DMS 273 (cell line): ENCODE measurements at regions not wholly inside any gene's neighbourhood (a gene's known extent, or its start where the extent isn't known, plus 50 kb on each side); places are given as distances from the start of the nearest gene placed in this dataset.
A peak's percentile ranks its signal among the peaks of the same experiment; 100 is the strongest.
"Not testable (repeated sequence)": the region's sequence is repeated elsewhere in the genome, so short reads cannot be mapped to it uniquely, and the experiment has no call there.

Experiments
- DNase-seq: peaks from one replicate; lab custom pipeline; 2025; ENCODE audit not compliant: unreplicated experiment; lab: John Stamatoyannopoulos, UW

- DNase-seq, result no peak
These were observed 496.3 kb upstream of the TNP1 start for GRCh38 chr2:217356142-217356541.

- no peak for DNase-seq
These were observed 493.7 kb upstream of the TNP1 start for GRCh38 chr2:217353591-217353990.

GRCh38 chr2:217351378-217351777, 491.5 kb upstream of the TNP1 start:
- DNase-seq, result no peak

- DNase-seq, result no peak
These were observed 489.4 kb upstream of the TNP1 start for GRCh38 chr2:217349251-217349650.

- not testable (repeated sequence) for DNase-seq
These were observed 487.8 kb upstream of the TNP1 start for GRCh38 chr2:217347630-217348029.

GRCh38 chr2:217346043-217346442, 486.2 kb upstream of the TNP1 start:
- not testable (repeated sequence) for DNase-seq

GRCh38 chr2:217340899-217341298, 481.0 kb upstream of the TNP1 start:
- DNase-seq, result no peak

GRCh38 chr2:217340176-217340575, 480.3 kb upstream of the TNP1 start:
- no peak for DNase-seq

GRCh38 chr2:217339753-217340152, 479.9 kb upstream of the TNP1 start:
- no peak for DNase-seq

GRCh38 chr2:217338306-217338916, 478.5 kb upstream of the TNP1 start:
- DNase-seq, result peak; percentile 74

GRCh38 chr2:217337771-217338170, 477.9 kb upstream of the TNP1 start:
- peak; percentile 25 for DNase-seq

- no peak for DNase-seq
These were observed 476.8 kb upstream of the TNP1 start for GRCh38 chr2:217336694-217337093.

- DNase-seq, result no peak
These were observed 475.6 kb upstream of the TNP1 start for GRCh38 chr2:217335341-217335966.

GRCh38 chr2:217334561-217334960, 474.7 kb upstream of the TNP1 start:
- DNase-seq, result no peak

- no peak for DNase-seq
These were observed 473.0 kb upstream of the TNP1 start for GRCh38 chr2:217332866-217333265.

GRCh38 chr2:217332417-217332791, 472.5 kb upstream of the TNP1 start:
- no peak for DNase-seq

GRCh38 chr2:217331523-217332416, 471.9 kb upstream of the TNP1 start:
- DNase-seq, result no peak

GRCh38 chr2:217330647-217331046, 470.8 kb upstream of the TNP1 start:
- DNase-seq, result no peak

- peak; percentile 15 for DNase-seq
These were observed 469.2 kb upstream of the TNP1 start for GRCh38 chr2:217329023-217329431.

GRCh38 chr2:217328622-217328978, 468.7 kb upstream of the TNP1 start:
- DNase-seq, result no peak

GRCh38 chr2:217327953-217328621, 468.2 kb upstream of the TNP1 start:
- peak; percentile 23 for DNase-seq
